Fibroblast of the aortic adventitia (primary cell): ENCODE measurements at regions not wholly inside any gene's neighbourhood (a gene's known extent, or its start where the extent isn't known, plus 50 kb on each side); places are given as distances from the start of the nearest gene placed in this dataset.

ENCODE experiments used
- DNase-seq: peaks from one replicate; pipeline ENCODE4 v3.0.0-alpha.2; 2010; ENCODE audit warnings: low read depth
- H3K4me3 ChIP-seq: 2 replicates; pipeline ENCODE4 v1.5.1; 2011; ENCODE audit warnings: low read depth, mild to moderate bottlenecking, control low read depth, low read length, moderate library complexity
- CTCF ChIP-seq: IDR thresholded peaks from 2 replicates; pipeline ENCODE4 v1.5.1; 2011; ENCODE audit warnings: mild to moderate bottlenecking, low read length, control low read depth, inconsistent platforms; ENCODE audit not compliant: insufficient read depth

DNA sequence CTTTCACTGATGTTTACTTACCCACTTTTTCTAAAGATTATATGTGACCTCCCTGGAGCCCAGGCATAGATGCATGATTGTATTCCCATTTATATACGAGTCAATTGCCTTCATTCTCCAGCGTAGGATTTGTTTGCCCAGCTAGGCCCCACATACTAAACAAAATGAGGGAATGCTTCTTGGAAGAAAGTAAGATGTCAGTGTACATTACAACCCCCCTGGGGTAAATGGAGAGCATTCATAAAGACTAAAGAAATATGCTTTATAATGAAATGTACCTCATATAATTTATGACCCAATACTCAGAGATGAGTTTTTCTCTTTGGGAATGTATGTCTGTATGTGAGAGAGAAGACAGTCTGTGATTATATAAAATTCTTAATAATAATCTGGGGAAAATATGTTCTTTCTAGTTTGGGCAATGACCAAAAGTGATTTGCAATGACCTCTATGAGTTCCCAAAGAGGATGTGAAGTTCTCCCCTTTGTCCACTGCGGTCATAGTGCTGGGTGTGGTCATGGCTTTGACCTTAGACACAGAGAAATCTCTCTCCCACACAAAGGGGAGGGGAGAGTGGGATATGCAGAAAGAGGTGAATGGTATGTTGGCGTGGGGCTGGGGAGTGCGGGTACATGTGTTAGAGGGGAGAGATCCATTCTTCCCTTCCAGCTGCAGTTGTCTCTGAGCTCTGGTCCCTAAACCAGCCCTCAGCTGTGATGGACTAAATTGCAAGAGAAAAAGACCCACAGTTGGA, 175.6 kb downstream of the EN1 start:
- DNase-seq = no peak
- H3K4me3 ChIP-seq = no peak overlapping the region
- no peak for TF ChIP-seq CTCF

DNA sequence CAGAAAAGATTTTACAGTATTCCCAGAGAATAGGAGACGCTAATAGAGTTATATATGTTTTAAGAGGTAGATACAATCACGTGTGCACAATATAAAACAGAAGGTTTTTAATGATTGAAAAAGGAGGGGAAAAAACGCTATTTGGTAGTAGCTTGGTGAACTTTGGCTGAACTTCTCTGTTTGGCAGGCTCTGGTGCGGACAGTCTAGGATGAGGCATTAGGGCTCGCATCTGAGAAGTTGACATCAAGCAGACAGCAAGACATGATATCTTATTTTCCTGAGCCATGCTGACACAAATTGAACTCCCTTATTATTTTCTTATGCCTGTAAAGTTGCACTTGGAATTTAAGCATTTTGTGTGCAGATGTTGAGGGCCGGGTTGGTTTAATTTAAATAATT, 176.6 kb downstream of the EN1 start:
- no peak overlapping the region for H3K4me3 ChIP-seq
- no peak for TF ChIP-seq CTCF
- DNase-seq = peak; percentile 89

DNA sequence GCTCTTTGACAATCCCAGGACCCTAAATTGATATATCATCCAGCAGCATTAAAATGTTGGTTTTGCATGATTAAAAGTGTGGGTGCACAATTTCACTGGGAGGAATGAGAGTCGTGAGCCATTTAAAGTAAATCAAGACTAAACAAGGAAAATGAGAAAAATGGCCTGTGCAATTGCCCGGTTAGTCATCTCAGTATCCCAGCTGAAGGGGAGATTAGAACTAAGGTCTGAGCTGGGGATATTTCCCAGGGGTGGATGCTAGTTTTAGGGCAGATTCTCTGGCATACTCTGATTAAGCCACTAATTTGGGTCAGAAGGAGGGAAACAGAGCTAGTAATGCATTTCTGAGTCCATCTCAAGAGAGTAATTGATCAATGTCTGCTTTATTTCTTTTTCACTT, 177.2 kb downstream of the EN1 start:
- DNase-seq = peak; percentile 71
- no peak overlapping the region for H3K4me3 ChIP-seq
- TF ChIP-seq CTCF = no peak

DNA sequence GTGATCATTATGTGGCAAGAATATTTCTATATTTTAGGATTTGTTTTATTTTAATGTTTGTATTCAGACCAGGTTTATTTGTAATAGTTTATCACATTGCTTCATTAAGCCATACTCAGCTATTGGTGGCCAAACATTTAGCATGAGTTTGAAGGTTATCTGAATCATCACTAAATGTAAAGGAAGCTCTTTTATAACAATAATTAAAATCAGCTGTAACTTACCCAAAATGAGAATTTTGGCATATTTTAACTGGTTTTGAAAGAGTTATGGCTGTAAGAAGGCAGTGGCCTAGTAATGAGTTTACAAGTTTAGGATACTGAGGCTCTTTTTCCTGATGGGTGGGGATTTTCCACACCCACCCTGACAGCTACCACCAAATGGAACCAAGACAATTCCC, 177.8 kb downstream of the EN1 start:
- TF ChIP-seq CTCF = no peak
- no peak for DNase-seq
- H3K4me3 ChIP-seq = no peak overlapping the region

- H3K4me3 ChIP-seq = no peak overlapping the region
- no peak for TF ChIP-seq CTCF
- DNase-seq = peak; percentile 99
Observed at GRCh38 chr2:118668431-118669424, 178.7 kb downstream of the EN1 start.

DNA sequence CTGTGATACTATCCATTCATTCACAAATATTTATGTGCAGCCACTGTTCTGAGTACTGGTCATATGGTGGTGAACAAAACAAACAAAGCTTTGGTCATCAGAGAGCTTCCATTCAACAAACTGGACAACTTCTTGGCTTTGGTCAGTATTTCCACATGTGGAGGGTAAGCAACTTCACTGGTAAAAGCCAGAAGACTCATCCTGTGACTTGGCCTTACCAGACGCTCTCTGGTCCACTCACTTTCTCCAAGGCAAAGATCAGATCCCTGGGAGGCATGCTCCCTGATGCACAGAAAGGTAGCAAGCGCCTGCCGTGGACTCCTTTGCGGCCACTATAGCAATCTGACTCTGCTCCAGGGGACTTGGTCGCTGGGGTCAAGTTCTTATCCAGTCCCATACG, 179.5 kb downstream of the EN1 start:
- peak; percentile 88 for DNase-seq
- no peak overlapping the region for H3K4me3 ChIP-seq
- TF ChIP-seq CTCF = no peak
